ENCODE measurements at regions not wholly inside any gene's neighbourhood (a gene's known extent, or its start where the extent isn't known, plus 50 kb on each side); places are given as distances from the start of the nearest gene placed in this dataset.

- TF ChIP-seq CTCF (IDR thresholded peaks at IDR 0.05) = no peak
- no peak overlapping the region for H3K27ac Mint-ChIP-seq
- H3K4me3 Mint-ChIP-seq = no peak overlapping the region
- H3K36me3 Mint-ChIP-seq (ENCODE audit: low read depth) = no peaks in the 10 kb centered on the region
- H3K4me1 Mint-ChIP-seq = peaks cover 13% of the 10 kb centered on the region
- no peak for DNase-seq
- peaks cover 4% of the 10 kb centered on the region for H3K27me3 Mint-ChIP-seq (ENCODE audit: low read depth, poor library complexity)
- no peaks in the 10 kb centered on the region for H3K9me3 Mint-ChIP-seq
These were observed 140.0 kb upstream of the SERTAD2 start for GRCh38 chr2:64793701-64794100.

GRCh38 chr2:64794426-64794995 is 140.8 kb upstream of the SERTAD2 start:
- Mint-ChIP-seq H3K9me3 (no peaks in the 10 kb centered on the region), H3K36me3 (ENCODE audit: low read depth) (no peaks in the 10 kb centered on the region), H3K4me3 (no peak overlapping the region), H3K4me1 (peaks cover 8% of the 10 kb centered on the region), H3K27me3 (ENCODE audit: low read depth, poor library complexity) (no peaks in the 10 kb centered on the region), H3K27ac (no peak overlapping the region)
- no peak for TF ChIP-seq CTCF (IDR thresholded peaks at IDR 0.05)
- no peak for DNase-seq

- Mint-ChIP-seq H3K4me3 (no peak overlapping the region), H3K27me3 (ENCODE audit: low read depth, poor library complexity) (peaks cover 2% of the 10 kb centered on the region), H3K9me3 (no peaks in the 10 kb centered on the region), H3K36me3 (ENCODE audit: low read depth) (no peaks in the 10 kb centered on the region), H3K4me1 (peaks cover 2% of the 10 kb centered on the region), H3K27ac (no peak overlapping the region)
- DNase-seq = no peak
- no peak for TF ChIP-seq CTCF (IDR thresholded peaks at IDR 0.05)
These were observed 141.4 kb upstream of the SERTAD2 start for GRCh38 chr2:64795024-64795592.

DNA sequence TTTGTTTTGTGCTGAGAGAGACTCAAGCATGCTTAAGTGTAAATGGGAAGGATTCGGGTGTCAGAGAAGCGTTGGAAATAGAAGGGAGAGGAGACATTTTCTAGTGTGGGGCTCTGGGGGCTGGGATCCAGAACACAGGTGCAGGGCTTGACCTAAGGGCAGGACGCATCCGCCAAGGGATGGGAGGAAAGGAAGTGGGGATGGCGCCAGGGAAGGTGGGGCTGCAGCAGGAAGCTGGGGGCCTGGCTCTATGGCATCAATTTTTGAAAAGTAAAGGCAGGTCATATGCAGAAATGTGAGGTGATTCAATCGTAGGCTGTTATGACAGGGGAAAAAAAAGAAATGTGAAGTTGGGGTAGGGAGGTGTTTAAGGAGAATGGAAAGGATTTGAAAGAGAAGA is 143.2 kb upstream of the SERTAD2 start:
- Mint-ChIP-seq H3K36me3 (ENCODE audit: low read depth) (no peaks in the 10 kb centered on the region), H3K27me3 (ENCODE audit: low read depth, poor library complexity) (peaks cover 3% of the 10 kb centered on the region), H3K4me3 (no peak overlapping the region), H3K9me3 (no peaks in the 10 kb centered on the region), H3K27ac (no peak overlapping the region), H3K4me1 (no peaks in the 10 kb centered on the region)
- no peak for TF ChIP-seq CTCF (IDR thresholded peaks at IDR 0.05)
- DNase-seq = no peak

- TF ChIP-seq CTCF (IDR thresholded peaks at IDR 0.05) = no peak
- Mint-ChIP-seq H3K4me3 (no peak overlapping the region), H3K4me1 (no peaks in the 10 kb centered on the region), H3K27ac (no peak overlapping the region), H3K36me3 (ENCODE audit: low read depth) (no peaks in the 10 kb centered on the region), H3K27me3 (ENCODE audit: low read depth, poor library complexity) (peaks cover 3% of the 10 kb centered on the region), H3K9me3 (no peaks in the 10 kb centered on the region)
- no peak for DNase-seq
These were observed 144.3 kb upstream of the SERTAD2 start for GRCh38 chr2:64797881-64798575.
